Activated CD4-positive, alpha-beta T cell treated with anti-CD3 and anti-CD28 coated beads, Interleukin-2, amount 10 ng/mL, durations not matched to agents 7 days and 5 days (primary cell): ENCODE measurements at regions not wholly inside any gene's neighbourhood (a gene's known extent, or its start where the extent isn't known, plus 50 kb on each side); places are given as distances from the start of the nearest gene placed in this dataset.

Experiments
- CTCF ChIA-PET: fragments of 350-600 bp; sonication (Branson Sonifier 250); formaldehyde crosslinking; loops from one replicate; lab custom pipeline; 2021; ENCODE audit warnings: antibody characterized with exemption; lab: Charles Lee
- POLR2A ChIA-PET: fragments of 350-600 bp; sonication (Branson Sonifier 250); formaldehyde crosslinking; loops from one replicate; lab custom pipeline; 2021; ENCODE audit warnings: antibody characterized with exemption; lab: Charles Lee
- DNase-seq: peaks from one replicate; pipeline ENCODE4 v3.0.0-alpha.2; 2020
- H3K27ac Mint-ChIP-seq: one replicate; pipeline ENCODE4 v1.8.0; 2021; ENCODE audit warnings: mild to moderate bottlenecking, moderate library complexity, mixed read lengths
- H3K27me3 Mint-ChIP-seq: one replicate; pipeline ENCODE4 v1.8.0; 2021; ENCODE audit warnings: mixed read lengths
- H3K36me3 Mint-ChIP-seq: one replicate; pipeline ENCODE4 v1.8.0; 2021; ENCODE audit warnings: low read depth, mixed read lengths
- H3K4me1 Mint-ChIP-seq: one replicate; pipeline ENCODE4 v1.8.0; 2021; ENCODE audit warnings: mixed read lengths
- H3K4me3 Mint-ChIP-seq: one replicate; pipeline ENCODE4 v1.8.0; 2021; ENCODE audit warnings: mild to moderate bottlenecking, moderate library complexity, mixed read lengths
- H3K9me3 Mint-ChIP-seq: one replicate; pipeline ENCODE4 v1.8.0; 2021; ENCODE audit warnings: mixed read lengths

- no peak for DNase-seq
- Mint-ChIP-seq H3K36me3 (no peaks in the 10 kb centered on the region), H3K27ac (no peak overlapping the region), H3K4me1 (no peaks in the 10 kb centered on the region), H3K9me3 (peaks cover 8% of the 10 kb centered on the region), H3K4me3 (no peak overlapping the region), H3K27me3 (no peaks in the 10 kb centered on the region)
- CTCF ChIA-PET, result no interaction called here
- POLR2A ChIA-PET, result no interaction called here
These were observed 563.8 kb upstream of the FRG1 start for GRCh38 chr4:189376901-189377300.

GRCh38 chr4:189377569-189377968 lies 563.1 kb upstream of the FRG1 start:
- H3K27ac Mint-ChIP-seq, result no peak overlapping the region
- DNase-seq, result no peak
- H3K4me1 Mint-ChIP-seq, result no peaks in the 10 kb centered on the region
- no peaks in the 10 kb centered on the region for H3K27me3 Mint-ChIP-seq
- H3K36me3 Mint-ChIP-seq, result no peaks in the 10 kb centered on the region
- peaks cover 8% of the 10 kb centered on the region for H3K9me3 Mint-ChIP-seq
- CTCF ChIA-PET, result no interaction called here
- POLR2A ChIA-PET, result no interaction called here
- H3K4me3 Mint-ChIP-seq, result no peak overlapping the region

DNA sequence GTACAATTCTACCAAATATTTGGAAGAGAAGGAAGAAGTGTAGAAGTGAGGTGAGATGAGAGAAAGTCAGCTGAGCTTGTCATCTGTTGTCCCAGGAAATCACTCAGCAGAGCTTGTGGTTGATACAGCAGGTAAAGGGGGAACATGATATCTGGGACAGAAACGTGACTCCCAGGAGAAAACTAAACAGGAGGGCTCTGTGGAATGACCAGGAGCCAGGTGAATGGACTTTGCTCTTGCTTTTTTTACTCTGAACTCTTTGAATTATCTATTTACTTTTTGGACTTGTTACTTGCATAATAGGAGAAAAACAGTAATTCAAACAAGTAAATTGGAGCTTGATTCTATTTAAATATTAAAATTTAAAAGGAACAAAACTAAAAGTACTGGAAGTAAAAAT lies 555.6 kb upstream of the FRG1 start:
- no peak overlapping the region for H3K4me3 Mint-ChIP-seq
- peaks cover 4% of the 10 kb centered on the region for H3K9me3 Mint-ChIP-seq
- H3K36me3 Mint-ChIP-seq, result no peaks in the 10 kb centered on the region
- no peak for DNase-seq
- no peaks in the 10 kb centered on the region for H3K27me3 Mint-ChIP-seq
- H3K4me1 Mint-ChIP-seq, result no peaks in the 10 kb centered on the region
- ChIA-PET CTCF (no interaction called here), POLR2A (no interaction called here)
- no peak overlapping the region for H3K27ac Mint-ChIP-seq

DNA sequence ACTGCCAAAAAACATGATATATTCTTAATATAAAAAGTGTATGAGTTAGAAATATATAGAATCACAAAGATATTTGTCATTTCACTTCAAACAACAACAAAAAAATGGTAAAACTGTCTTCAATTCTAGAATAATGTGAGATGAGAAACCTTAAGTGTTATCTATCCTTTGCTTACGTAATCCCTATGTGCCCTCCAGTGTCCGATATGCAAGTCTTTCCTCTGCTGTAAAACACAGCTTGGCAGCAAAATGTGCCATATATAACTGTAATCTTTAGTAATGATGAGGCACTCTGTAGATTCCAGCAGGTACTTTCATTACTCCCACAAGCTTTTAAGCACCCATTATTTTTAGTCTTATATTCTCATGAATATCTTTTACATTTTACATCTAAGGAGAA lies 555.1 kb upstream of the FRG1 start:
- Mint-ChIP-seq H3K4me1 (no peaks in the 10 kb centered on the region), H3K27me3 (no peaks in the 10 kb centered on the region), H3K9me3 (peaks cover 4% of the 10 kb centered on the region), H3K36me3 (no peaks in the 10 kb centered on the region), H3K4me3 (no peak overlapping the region), H3K27ac (no peak overlapping the region)
- DNase-seq, result no peak
- CTCF ChIA-PET, result no interaction called here
- POLR2A ChIA-PET, result no interaction called here

GRCh38 chr4:189396435-189396834 lies 544.2 kb upstream of the FRG1 start:
- Mint-ChIP-seq H3K27me3 (no peaks in the 10 kb centered on the region), H3K4me1 (no peaks in the 10 kb centered on the region), H3K36me3 (no peaks in the 10 kb centered on the region), H3K27ac (no peak overlapping the region), H3K4me3 (no peak overlapping the region), H3K9me3 (peaks cover 15% of the 10 kb centered on the region)
- CTCF ChIA-PET, result no interaction called here
- no peak for DNase-seq
- POLR2A ChIA-PET, result no interaction called here

DNA sequence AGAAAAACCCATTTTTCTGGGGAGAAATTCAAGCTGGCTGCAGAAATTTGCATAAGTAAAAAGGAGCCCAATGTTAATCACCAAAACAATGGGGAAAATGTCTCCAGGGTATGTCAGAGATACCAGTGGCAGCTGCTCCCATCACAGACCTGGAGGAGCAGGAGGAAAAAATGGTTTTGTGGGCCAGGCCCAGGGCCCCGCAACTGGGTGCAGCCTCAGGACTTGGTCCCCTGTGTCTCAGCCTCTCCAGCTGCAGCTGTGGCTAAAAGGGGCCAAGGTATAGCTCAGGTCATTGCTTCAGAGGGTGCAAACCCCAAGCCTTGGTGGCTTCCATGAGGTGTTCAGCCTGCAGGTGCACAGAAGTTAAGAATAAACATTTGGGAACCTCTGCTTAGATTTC lies 536.4 kb upstream of the FRG1 start:
- CTCF ChIA-PET, result no interaction called here

GRCh38 chr4:189409158-189409557 lies 531.5 kb upstream of the FRG1 start:
- ChIA-PET CTCF (no interaction called here), POLR2A (no interaction called here)
- Mint-ChIP-seq H3K27me3 (no peaks in the 10 kb centered on the region), H3K4me3 (no peak overlapping the region), H3K4me1 (no peaks in the 10 kb centered on the region), H3K9me3 (peaks cover 9% of the 10 kb centered on the region), H3K27ac (no peak overlapping the region), H3K36me3 (no peaks in the 10 kb centered on the region)
- DNase-seq, result no peak

More for the DNA sequence above, 536.4 kb upstream of the FRG1 start:
- no peaks in the 10 kb centered on the region for H3K4me1 Mint-ChIP-seq
- H3K36me3 Mint-ChIP-seq, result no peaks in the 10 kb centered on the region
- no peak overlapping the region for H3K27ac Mint-ChIP-seq
- POLR2A ChIA-PET, result no interaction called here
- no peaks in the 10 kb centered on the region for H3K27me3 Mint-ChIP-seq
- DNase-seq, result no peak
- H3K9me3 Mint-ChIP-seq, result peaks cover 8% of the 10 kb centered on the region
- no peak overlapping the region for H3K4me3 Mint-ChIP-seq

- Mint-ChIP-seq H3K27me3 (no peaks in the 10 kb centered on the region), H3K36me3 (no peaks in the 10 kb centered on the region), H3K4me1 (no peaks in the 10 kb centered on the region)
These were observed 526.7 kb upstream of the FRG1 start for GRCh38 chr4:189414021-189414420.

DNA sequence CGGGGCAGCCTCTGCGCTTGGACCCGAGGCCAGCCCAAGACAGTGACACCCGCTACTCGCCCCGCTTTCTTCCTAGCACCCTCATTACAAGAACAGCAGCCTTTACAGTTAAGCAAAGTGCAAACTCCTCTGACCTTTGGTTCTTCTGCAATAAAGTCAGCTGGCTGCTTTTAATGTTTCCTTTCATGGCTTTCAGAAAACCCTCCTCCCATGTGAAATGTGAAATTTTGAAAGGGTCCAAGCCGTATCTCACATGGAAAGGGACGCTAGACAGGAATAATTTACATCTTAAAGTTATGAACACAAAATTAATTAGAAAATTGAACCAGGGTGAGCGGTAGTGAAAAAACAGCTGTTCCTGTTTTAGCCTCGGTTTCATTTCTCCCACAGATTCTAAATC lies 520.1 kb upstream of the FRG1 start:
- CTCF ChIA-PET, result no interaction called here
- H3K4me3 Mint-ChIP-seq, result no peak overlapping the region
- H3K9me3 Mint-ChIP-seq, result peaks cover 4% of the 10 kb centered on the region
- H3K36me3 Mint-ChIP-seq, result no peaks in the 10 kb centered on the region
- POLR2A ChIA-PET, result no interaction called here
- no peaks in the 10 kb centered on the region for H3K4me1 Mint-ChIP-seq
- no peaks in the 10 kb centered on the region for H3K27me3 Mint-ChIP-seq
- H3K27ac Mint-ChIP-seq, result no peak overlapping the region
- no peak for DNase-seq

More at GRCh38 chr4:189414021-189414420, 526.7 kb upstream of the FRG1 start:
- no peak overlapping the region for H3K27ac Mint-ChIP-seq
- peaks cover 4% of the 10 kb centered on the region for H3K9me3 Mint-ChIP-seq
- DNase-seq, result no peak
- ChIA-PET POLR2A (no interaction called here), CTCF (no interaction called here)
- H3K4me3 Mint-ChIP-seq, result no peak overlapping the region

DNA sequence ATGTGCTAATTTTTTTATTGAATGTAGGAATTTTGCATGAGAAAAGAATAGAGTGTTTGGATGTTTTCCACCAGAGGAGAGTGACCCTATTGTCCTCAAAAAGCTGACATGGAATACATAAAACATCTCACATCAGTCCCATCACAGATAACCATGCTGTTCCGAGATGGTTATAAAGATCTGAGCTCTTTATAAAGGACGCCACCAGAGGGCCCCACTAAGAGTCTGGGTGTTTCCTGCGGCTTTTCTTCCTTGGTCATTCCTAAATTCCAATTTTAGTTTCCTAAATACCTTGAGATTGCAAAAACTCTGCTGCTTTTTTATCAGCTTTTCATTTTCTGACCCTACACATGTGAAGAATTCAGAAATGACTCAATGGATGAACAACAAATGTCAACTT lies 504.5 kb upstream of the FRG1 start:
- no peaks in the 10 kb centered on the region for H3K4me1 Mint-ChIP-seq
- CTCF ChIA-PET, result no interaction called here
- DNase-seq, result no peak
- H3K27ac Mint-ChIP-seq, result no peak overlapping the region
- no peaks in the 10 kb centered on the region for H3K9me3 Mint-ChIP-seq
- no peak overlapping the region for H3K4me3 Mint-ChIP-seq
- no peaks in the 10 kb centered on the region for H3K27me3 Mint-ChIP-seq
- no peaks in the 10 kb centered on the region for H3K36me3 Mint-ChIP-seq
- POLR2A ChIA-PET, result no interaction called here

DNA sequence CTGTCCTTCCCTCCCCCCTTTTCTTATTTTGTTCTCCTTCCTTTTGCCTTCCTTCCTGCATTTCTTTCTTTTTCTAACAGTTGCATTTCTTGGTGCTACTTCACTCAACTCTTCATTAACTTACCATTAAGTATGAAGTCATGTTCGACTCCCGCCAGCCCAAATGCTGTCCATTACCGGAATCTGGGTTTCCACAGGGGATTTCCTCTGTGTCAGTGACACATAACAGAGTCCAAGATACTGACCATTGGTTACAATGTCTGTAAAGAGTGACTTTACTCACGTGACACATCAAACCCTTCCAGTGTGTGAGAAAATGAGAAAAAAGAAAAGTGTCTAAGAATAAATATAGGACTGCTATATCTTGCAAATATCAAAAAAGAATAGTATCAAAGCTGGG lies 500.0 kb upstream of the FRG1 start:
- H3K4me3 Mint-ChIP-seq, result no peak overlapping the region
- DNase-seq, result no peak
- ChIA-PET CTCF (no interaction called here), POLR2A (no interaction called here)
- no peaks in the 10 kb centered on the region for H3K4me1 Mint-ChIP-seq
- H3K9me3 Mint-ChIP-seq, result no peaks in the 10 kb centered on the region
- no peak overlapping the region for H3K27ac Mint-ChIP-seq
- no peaks in the 10 kb centered on the region for H3K36me3 Mint-ChIP-seq
- H3K27me3 Mint-ChIP-seq, result no peaks in the 10 kb centered on the region

- DNase-seq, result no peak
- Mint-ChIP-seq H3K27ac (no peak overlapping the region), H3K27me3 (no peaks in the 10 kb centered on the region), H3K36me3 (no peaks in the 10 kb centered on the region), H3K4me1 (no peaks in the 10 kb centered on the region), H3K4me3 (no peak overlapping the region), H3K9me3 (no peaks in the 10 kb centered on the region)
- ChIA-PET CTCF (interaction anchor here (0.7 kb wide), 1 partner anchor 9 kb away, joined by 3 read pairs; no protein-coding TSS in a partner anchor), POLR2A (no interaction called here)
These were observed 497.3 kb upstream of the FRG1 start for GRCh38 chr4:189443341-189443740.

DNA sequence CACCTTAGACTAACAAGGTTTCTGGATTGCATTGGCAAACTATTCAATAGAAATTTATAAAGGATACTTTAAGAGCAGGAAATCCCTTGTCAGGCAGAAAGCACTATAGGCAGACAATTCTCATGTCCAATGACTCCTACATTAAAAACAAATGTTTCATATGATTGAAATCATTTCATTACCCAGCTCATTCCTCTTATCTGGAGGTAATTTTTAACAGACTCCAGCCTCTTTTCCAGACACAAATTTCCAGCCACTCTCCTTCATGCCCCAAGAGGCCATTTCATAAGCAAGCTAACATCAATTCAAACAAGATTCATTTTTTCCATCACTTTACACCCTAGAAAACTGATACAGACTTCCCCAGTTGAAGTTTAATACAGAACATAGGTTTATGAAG lies 495.1 kb upstream of the FRG1 start:
- no peaks in the 10 kb centered on the region for H3K27me3 Mint-ChIP-seq
- CTCF ChIA-PET, result no interaction called here
- H3K27ac Mint-ChIP-seq, result no peak overlapping the region
- H3K4me3 Mint-ChIP-seq, result no peak overlapping the region
- no peaks in the 10 kb centered on the region for H3K36me3 Mint-ChIP-seq
- peaks cover 7% of the 10 kb centered on the region for H3K9me3 Mint-ChIP-seq
- H3K4me1 Mint-ChIP-seq, result no peaks in the 10 kb centered on the region
- no peak for DNase-seq
- POLR2A ChIA-PET, result no interaction called here

GRCh38 chr4:189463734-189464133 lies 476.9 kb upstream of the FRG1 start:
- Mint-ChIP-seq H3K4me1 (no peaks in the 10 kb centered on the region), H3K9me3 (peaks cover 23% of the 10 kb centered on the region), H3K36me3 (no peaks in the 10 kb centered on the region), H3K27ac (no peak overlapping the region), H3K27me3 (no peaks in the 10 kb centered on the region), H3K4me3 (no peak overlapping the region)
- no peak for DNase-seq
- CTCF ChIA-PET, result no interaction called here
- POLR2A ChIA-PET, result no interaction called here
